Neutrophil (primary cell): ENCODE measurements at regions not wholly inside any gene's neighbourhood (a gene's known extent, or its start where the extent isn't known, plus 50 kb on each side); places are given as distances from the start of the nearest gene placed in this dataset.

Experiments
- H3K27ac ChIP-seq: fragments of 200-600 bp; sonication (generic); 2 replicates; pipeline ENCODE4 v1.5.1; 2016; ENCODE audit warnings: mild to moderate bottlenecking, moderate library complexity
- H3K27me3 ChIP-seq: fragments of 200-600 bp; sonication (generic); 2 replicates; pipeline ENCODE4 v1.6.0; 2016; ENCODE audit warnings: mild to moderate bottlenecking
- H3K36me3 ChIP-seq: fragments of 200-600 bp; sonication (generic); 2 replicates; pipeline ENCODE4 v1.5.1; 2017
- H3K4me1 ChIP-seq, 2 experiments: fragments of 200-600 bp in 1 of 2; sonication (generic) in 1 of 2; 1 replicate in 1 of 2; 2 replicates in 1 of 2; pipeline versions ENCODE4 v1.5.1 to v1.6.1; 2013 to 2016; ENCODE audit warnings: low read depth in 1 of 2, low read length in 1 of 2, mild to moderate bottlenecking in 1 of 2, moderate library complexity in 1 of 2; ENCODE audit not compliant: control insufficient read depth in 1 of 2, insufficient read depth in 1 of 2
- H3K4me3 ChIP-seq, 2 experiments: fragments of 200-600 bp in 1 of 2; sonication (generic) in 1 of 2; 1 replicate in 1 of 2; 2 replicates in 1 of 2; pipeline ENCODE4 v1.5.1; 2013 to 2016; ENCODE audit warnings: low read depth in 1 of 2, low read length in 1 of 2, mild to moderate bottlenecking in 1 of 2, moderate library complexity in 1 of 2
- H3K9me3 ChIP-seq: fragments of 200-600 bp; sonication (generic); 2 replicates; pipeline ENCODE4 v1.5.1; 2016
- CTCF ChIP-seq: fragments of 200-600 bp; sonication (generic); IDR thresholded peaks from 2 replicates; pipeline ENCODE4 v1.5.1; 2016; ENCODE audit warnings: antibody characterized with exemption

GRCh38 chr1:47510282-47510811 is 72.5 kb downstream of the FOXD2 start:
- Histone ChIP-seq H3K4me1 (peaks cover 0 to 6% of the 10 kb centered on the region in 2 experiments), H3K9me3 (no peaks in the 10 kb centered on the region), H3K27me3 (peaks cover 89% of the 10 kb centered on the region), H3K4me3 (no peak overlapping the region), H3K36me3 (no peaks in the 10 kb centered on the region), H3K27ac (no peak overlapping the region)
- no peak for TF ChIP-seq CTCF

GRCh38 chr1:47511825-47512224 is 74.0 kb downstream of the FOXD2 start:
- Histone ChIP-seq H3K36me3 (no peaks in the 10 kb centered on the region), H3K27me3 (peaks cover 78% of the 10 kb centered on the region), H3K9me3 (no peaks in the 10 kb centered on the region), H3K4me3 (no peak overlapping the region), H3K4me1 (peaks cover 0 to 6% of the 10 kb centered on the region in 2 experiments), H3K27ac (no peak overlapping the region)
- TF ChIP-seq CTCF, result no peak

GRCh38 chr1:47513393-47513792 is 75.5 kb downstream of the FOXD2 start:
- Histone ChIP-seq H3K27me3 (peaks cover 66% of the 10 kb centered on the region), H3K36me3 (no peaks in the 10 kb centered on the region), H3K4me1 (peaks cover 0 to under 1% of the 10 kb centered on the region in 2 experiments), H3K9me3 (no peaks in the 10 kb centered on the region), H3K4me3 (no peak overlapping the region), H3K27ac (no peak overlapping the region)
- TF ChIP-seq CTCF, result no peak

- TF ChIP-seq CTCF, result no peak
- H3K27me3 ChIP-seq, result peaks cover 58% of the 10 kb centered on the region
- no peak overlapping the region for H3K27ac ChIP-seq
- no peaks in the 10 kb centered on the region for H3K36me3 ChIP-seq
- H3K4me3 ChIP-seq, result no peak overlapping the region
- no peaks in the 10 kb centered on the region for H3K9me3 ChIP-seq
- no peaks in the 10 kb centered on the region for H3K4me1 ChIP-seq
These were observed 76.4 kb downstream of the FOXD2 start for GRCh38 chr1:47514229-47514628.

- H3K27me3 ChIP-seq, result peaks cover 50% of the 10 kb centered on the region
These were observed 77.4 kb downstream of the FOXD2 start for GRCh38 chr1:47515164-47515789.

More at GRCh38 chr1:47515164-47515789, 77.4 kb downstream of the FOXD2 start:
- no peaks in the 10 kb centered on the region for H3K4me1 ChIP-seq
- H3K36me3 ChIP-seq, result no peaks in the 10 kb centered on the region
- H3K27ac ChIP-seq, result no peak overlapping the region
- no peaks in the 10 kb centered on the region for H3K9me3 ChIP-seq
- no peak overlapping the region for H3K4me3 ChIP-seq
- no peak for TF ChIP-seq CTCF
